ENCODE measurements at regions not wholly inside any gene's neighbourhood (a gene's known extent, or its start where the extent isn't known, plus 50 kb on each side); places are given as distances from the start of the nearest gene placed in this dataset.

- no TSS peak for BruUV-seq (replicated peaks)
- intact Hi-C loops (cut with micrococcal nuclease) (no loop called here), dilution Hi-C loops (cut with MboI; ENCODE audit: extremely low pct_ligation_motif_present, low sequenced_read_pairs) (no loop called here)
- no peak overlapping the region for H2AFZ ChIP-seq (ENCODE audit: low read depth, low read length)
- no peaks in the 10 kb centered on the region for H3K9me3 ChIP-seq (replicated peaks; ENCODE audit: control insufficient read depth, insufficient read depth, low read length)
- ChIA-PET CTCF (no interaction called here), POLR2A (no interaction called here)
- H3K27me3 ChIP-seq (ENCODE audit: control insufficient read depth in 2 of 2, insufficient read depth in 2 of 2, low read length in 2 of 2) = no peaks in the 10 kb centered on the region
- no peak overlapping the region for H3K27ac ChIP-seq (ENCODE audit: insufficient read depth, low read depth, low read length)
- FAIRE-seq (no peak), DNase-seq (ENCODE audit: low read depth, low spot score) (no peak)
- no peaks in the 10 kb centered on the region for H3K9me1 ChIP-seq (replicated peaks; ENCODE audit: control insufficient read depth, extremely low read depth, insufficient read depth, low read length)
- no peak overlapping the region for H3K9ac ChIP-seq (replicated peaks; ENCODE audit: extremely low read depth, insufficient read depth, low read length)
- no peaks in the 10 kb centered on the region for H4K20me1 ChIP-seq (replicated peaks; ENCODE audit: control insufficient read depth, extremely low read depth, insufficient read depth, low read length)
- H3K36me3 ChIP-seq (ENCODE audit: control insufficient read depth in 2 of 2, extremely low read depth in 1 of 2, insufficient read depth in 2 of 2, low read length in 2 of 2) = no peaks in the 10 kb centered on the region
- no peak overlapping the region for H3K4me2 ChIP-seq (ENCODE audit: insufficient read depth, low read length)
- H3K4me1 ChIP-seq (ENCODE audit: control insufficient read depth, extremely low read depth, insufficient read depth, low read length) = no peaks in the 10 kb centered on the region
- H3K4me3 ChIP-seq (replicated peaks in 1 of 3; ENCODE audit: insufficient read depth in 1 of 3, low read depth in 1 of 3, low read length in 3 of 3) = no peak overlapping the region
- TF ChIP-seq GATA2 (IDR thresholded peaks at IDR 0.05; ENCODE audit: insufficient read depth, insufficient read length, low read depth, low read length) (no peak), POLR2A (IDR thresholded peaks at IDR 0.05; ENCODE audit: low read depth, low read length) (no peak), EZH2 (IDR thresholded peaks at IDR 0.05; ENCODE audit: borderline replicate concordance, low read depth, low read length, severe bottlenecking) (no peak), JUN (IDR thresholded peaks at IDR 0.05; ENCODE audit: borderline replicate concordance, insufficient read depth, insufficient read length, low read depth) (no peak), POLR2AphosphoS5 (IDR thresholded peaks at IDR 0.05; ENCODE audit: insufficient read depth, low read depth, low read length) (no peak), MAX (IDR thresholded peaks at IDR 0.05; ENCODE audit: insufficient read depth, insufficient read length) (no peak), MYC (IDR thresholded peaks at IDR 0.05; ENCODE audit: low read depth, low read length) (no peak), FOS (IDR thresholded peaks at IDR 0.05; ENCODE audit: borderline replicate concordance, insufficient read depth, low read length) (no peak), CTCF (IDR thresholded peaks at IDR 0.05; ENCODE audit: extremely low read depth in 1 of 2, insufficient read depth in 1 of 2, low read depth in 1 of 2, low read length in 2 of 2) (no peak)
- H3K79me2 ChIP-seq (ENCODE audit: control insufficient read depth, insufficient read depth, low read length) = no peaks in the 10 kb centered on the region
Measured at GRCh38 chr14:42130815-42131214, 524.1 kb downstream of the LRFN5 start.

Data from endothelial cell of umbilical vein (primary cell).